BE2C (cell line): ENCODE measurements at regions not wholly inside any gene's neighbourhood (a gene's known extent, or its start where the extent isn't known, plus 50 kb on each side); places are given as distances from the start of the nearest gene placed in this dataset.
A peak's percentile ranks its signal among the peaks of the same experiment; 100 is the strongest.

ENCODE experiments used
- DNase-seq: peaks from one replicate; pipeline ENCODE4 v3.0.0-alpha.2; 2020
- H3K27me3 ChIP-seq: fragments of 250-450 bp; sonication (Bioruptor Pico); 2 replicates; pipeline ENCODE4 v1.5.1; 2020; ENCODE audit warnings: mild to moderate bottlenecking
- H3K36me3 ChIP-seq: fragments of 250-450 bp; sonication (Bioruptor Pico); 2 replicates; pipeline ENCODE4 v1.5.1; 2020; ENCODE audit warnings: mild to moderate bottlenecking
- H3K4me1 ChIP-seq: fragments of 250-450 bp; sonication (Bioruptor Pico); 2 replicates; pipeline ENCODE4 v1.5.1; 2020
- H3K4me3 ChIP-seq: 2 replicates; pipeline ENCODE4 v1.5.1; 2011; ENCODE audit warnings: low read depth, low read length
- H3K9me3 ChIP-seq: fragments of 250-450 bp; sonication (Bioruptor Pico); 2 replicates; pipeline ENCODE4 v1.5.1; 2020
- TF ChIP-seq, protein P1 (sequence below): IDR thresholded peaks from 2 replicates; pipeline ENCODE4 v1.5.1; 2012; ENCODE audit warnings: mild to moderate bottlenecking, low read depth, low read length

DNA sequence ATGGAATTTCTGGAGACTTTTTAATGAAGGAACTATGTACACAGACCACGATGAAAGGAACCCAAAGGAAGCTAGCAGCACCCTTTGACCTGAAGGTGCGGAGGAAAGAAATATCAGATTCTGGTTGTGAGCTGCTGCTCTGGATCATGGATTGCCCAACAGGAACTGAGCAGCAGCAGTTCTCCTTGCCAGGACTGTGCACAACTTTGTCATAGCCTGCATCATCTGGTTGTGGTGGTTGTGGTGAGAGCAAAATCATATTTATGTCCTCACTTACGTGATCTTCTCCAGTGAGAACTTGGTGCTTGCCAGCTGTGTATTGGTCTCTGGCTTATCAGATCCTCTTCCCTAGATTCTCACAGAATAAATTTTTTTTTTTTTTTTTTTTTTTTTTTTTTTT lies 70.7 kb upstream of the LPAR1 start:
- H3K4me1 ChIP-seq = no peaks in the 10 kb centered on the region
- DNase-seq = no peak
- H3K4me3 ChIP-seq = no peak overlapping the region
- no peaks in the 10 kb centered on the region for H3K27me3 ChIP-seq
- TF ChIP-seq, protein P1, sequence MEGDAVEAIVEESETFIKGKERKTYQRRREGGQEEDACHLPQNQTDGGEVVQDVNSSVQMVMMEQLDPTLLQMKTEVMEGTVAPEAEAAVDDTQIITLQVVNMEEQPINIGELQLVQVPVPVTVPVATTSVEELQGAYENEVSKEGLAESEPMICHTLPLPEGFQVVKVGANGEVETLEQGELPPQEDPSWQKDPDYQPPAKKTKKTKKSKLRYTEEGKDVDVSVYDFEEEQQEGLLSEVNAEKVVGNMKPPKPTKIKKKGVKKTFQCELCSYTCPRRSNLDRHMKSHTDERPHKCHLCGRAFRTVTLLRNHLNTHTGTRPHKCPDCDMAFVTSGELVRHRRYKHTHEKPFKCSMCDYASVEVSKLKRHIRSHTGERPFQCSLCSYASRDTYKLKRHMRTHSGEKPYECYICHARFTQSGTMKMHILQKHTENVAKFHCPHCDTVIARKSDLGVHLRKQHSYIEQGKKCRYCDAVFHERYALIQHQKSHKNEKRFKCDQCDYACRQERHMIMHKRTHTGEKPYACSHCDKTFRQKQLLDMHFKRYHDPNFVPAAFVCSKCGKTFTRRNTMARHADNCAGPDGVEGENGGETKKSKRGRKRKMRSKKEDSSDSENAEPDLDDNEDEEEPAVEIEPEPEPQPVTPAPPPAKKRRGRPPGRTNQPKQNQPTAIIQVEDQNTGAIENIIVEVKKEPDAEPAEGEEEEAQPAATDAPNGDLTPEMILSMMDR = no peak
- H3K9me3 ChIP-seq = no peaks in the 10 kb centered on the region
- H3K36me3 ChIP-seq = no peaks in the 10 kb centered on the region

DNA sequence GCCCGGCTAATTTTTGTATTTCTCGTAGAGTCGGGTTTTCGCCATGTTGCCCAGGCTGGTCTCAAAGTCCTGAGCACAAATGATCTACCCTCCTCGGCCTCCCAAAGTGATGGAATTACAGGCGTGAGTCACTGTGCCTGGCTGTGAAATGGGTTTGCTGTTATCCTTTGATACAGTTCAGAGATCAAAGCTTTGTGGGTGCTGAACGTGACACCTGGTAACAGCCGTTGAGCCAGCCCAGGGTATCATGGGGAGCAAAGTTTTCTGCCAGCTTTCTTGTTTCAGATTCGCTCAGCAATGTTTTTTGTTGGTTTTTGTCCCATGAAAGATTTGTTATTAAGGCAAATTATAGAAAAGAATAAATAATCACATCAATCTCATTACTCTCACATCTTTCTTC lies 68.9 kb upstream of the LPAR1 start:
- Histone ChIP-seq H3K27me3 (no peaks in the 10 kb centered on the region), H3K9me3 (no peaks in the 10 kb centered on the region), H3K36me3 (no peaks in the 10 kb centered on the region), H3K4me3 (no peak overlapping the region), H3K4me1 (no peaks in the 10 kb centered on the region)
- no peak for DNase-seq
- TF ChIP-seq, protein P1 = no peak

DNA sequence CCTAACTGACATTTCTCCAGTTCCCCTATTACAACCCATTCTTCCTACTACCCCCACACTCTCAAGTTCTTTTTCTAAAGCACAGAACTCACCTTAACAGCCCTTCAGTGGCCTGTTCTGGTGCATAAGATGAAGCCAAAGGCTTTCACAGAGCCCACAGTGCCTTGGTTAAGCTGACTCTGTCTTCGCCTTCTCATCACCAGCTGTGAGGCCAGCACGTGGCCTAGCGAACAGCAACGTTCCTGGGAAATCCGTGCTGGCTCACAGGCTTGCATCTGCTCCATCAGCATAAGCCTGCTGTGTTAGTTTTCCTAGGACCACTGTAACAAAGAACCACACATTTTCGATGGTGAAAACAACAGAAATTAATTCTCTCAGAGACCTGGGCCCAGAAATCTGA lies 67.9 kb upstream of the LPAR1 start:
- H3K36me3 ChIP-seq = no peaks in the 10 kb centered on the region
- no peaks in the 10 kb centered on the region for H3K27me3 ChIP-seq
- no peaks in the 10 kb centered on the region for H3K9me3 ChIP-seq
- no peak for DNase-seq
- no peaks in the 10 kb centered on the region for H3K4me1 ChIP-seq
- TF ChIP-seq, protein P1 = no peak
- H3K4me3 ChIP-seq = no peak overlapping the region

DNA sequence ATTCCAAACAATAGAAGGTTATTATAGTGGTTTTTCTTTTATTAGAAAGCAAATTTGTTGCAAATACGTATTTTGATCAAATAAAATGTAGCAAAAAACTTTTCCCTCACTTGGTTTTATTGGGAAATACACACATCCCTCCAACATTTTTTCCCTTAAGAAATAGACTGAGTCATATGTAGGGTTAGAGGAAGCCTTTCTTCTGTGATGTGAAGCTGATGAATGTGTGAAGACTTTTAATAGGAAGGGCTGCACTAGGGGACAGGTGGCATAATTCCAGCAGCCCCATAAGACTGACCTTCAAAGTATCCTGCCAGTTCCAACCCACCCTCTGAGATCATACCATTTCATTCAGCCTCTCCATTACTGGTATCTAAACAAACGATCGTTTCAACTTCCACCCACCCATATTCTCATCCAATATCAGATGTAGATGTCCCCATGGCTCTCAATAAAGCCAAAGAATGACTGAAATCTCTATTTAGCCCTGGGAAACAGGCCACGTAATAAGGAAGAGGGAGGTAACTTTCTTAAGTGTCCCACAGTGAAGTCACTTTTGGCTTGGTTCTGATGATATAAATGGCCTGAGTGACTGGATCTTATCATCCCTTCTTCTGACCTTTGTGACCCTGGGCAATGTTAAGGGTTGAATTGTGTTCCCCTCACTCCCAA lies 64.7 kb upstream of the LPAR1 start:
- TF ChIP-seq, protein P1 = no peak
- H3K9me3 ChIP-seq = no peaks in the 10 kb centered on the region
- H3K4me1 ChIP-seq = peaks cover 17% of the 10 kb centered on the region
- H3K36me3 ChIP-seq = no peaks in the 10 kb centered on the region
- H3K27me3 ChIP-seq = no peaks in the 10 kb centered on the region
- H3K4me3 ChIP-seq = no peak overlapping the region
- DNase-seq = no peak

DNA sequence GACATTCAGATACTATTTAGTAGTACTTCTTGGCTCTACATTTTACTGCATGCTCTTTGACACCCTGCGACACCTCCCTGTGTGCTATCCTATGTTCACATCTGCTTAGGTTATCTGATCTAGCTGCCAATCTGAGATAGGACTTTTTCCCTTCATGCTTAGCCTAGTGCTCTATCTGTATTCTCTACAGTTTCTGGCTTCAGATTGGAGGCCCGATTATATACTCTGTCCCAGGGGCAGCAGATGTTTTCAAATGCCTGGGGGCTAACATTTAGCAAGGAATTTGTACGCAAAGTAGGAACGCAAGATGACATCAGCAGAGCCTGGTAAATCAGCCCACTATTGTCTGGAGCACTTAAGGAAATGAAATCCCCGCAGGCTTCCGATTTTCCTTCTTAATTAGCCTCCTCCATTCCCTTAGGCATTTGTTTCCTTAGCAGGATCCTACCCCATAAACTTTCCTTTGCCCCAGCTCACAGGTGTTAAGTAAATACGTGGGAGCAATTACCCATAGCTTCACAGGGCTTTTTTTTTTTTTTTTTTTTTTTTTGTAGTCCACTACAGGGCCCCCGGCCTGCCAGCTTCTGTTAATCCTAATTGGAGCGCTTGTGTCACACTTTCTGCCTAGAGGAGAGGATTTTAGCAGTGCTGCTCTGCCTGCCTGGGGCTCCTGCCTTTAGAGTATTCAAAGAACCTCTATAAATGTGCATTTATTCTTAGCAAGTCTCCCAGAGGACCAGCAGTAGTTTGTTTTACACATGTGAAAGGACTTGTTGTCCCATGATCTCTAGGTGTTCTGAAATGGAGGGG lies 61.1 kb upstream of the LPAR1 start:
- peak; percentile 63 for DNase-seq
- Histone ChIP-seq H3K4me1 (peaks cover 20% of the 10 kb centered on the region), H3K4me3 (no peak overlapping the region), H3K27me3 (no peaks in the 10 kb centered on the region), H3K9me3 (no peaks in the 10 kb centered on the region), H3K36me3 (no peaks in the 10 kb centered on the region)
- TF ChIP-seq, protein P1 = no peak

DNA sequence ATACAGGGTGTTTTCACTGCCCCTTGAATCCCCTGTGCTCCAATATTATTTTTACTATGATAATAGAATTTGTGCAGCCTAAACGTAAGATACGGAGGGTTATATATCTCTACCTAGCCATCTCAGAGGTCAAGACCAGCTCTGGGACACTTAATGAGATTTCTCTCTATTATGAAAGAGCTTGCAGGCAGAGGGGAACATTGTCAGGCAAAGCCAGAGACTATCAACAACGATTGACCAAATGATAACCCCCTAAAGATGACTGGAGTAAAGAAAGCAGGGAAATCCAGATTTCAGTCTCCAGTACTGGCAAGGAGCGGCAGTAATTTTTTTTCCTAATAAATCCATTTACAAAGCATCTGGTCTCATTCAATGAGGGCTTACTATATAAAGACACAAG lies 59.8 kb upstream of the LPAR1 start:
- no peak for DNase-seq
- Histone ChIP-seq H3K9me3 (no peaks in the 10 kb centered on the region), H3K27me3 (no peaks in the 10 kb centered on the region), H3K36me3 (no peaks in the 10 kb centered on the region), H3K4me3 (no peak overlapping the region; the same call in 1 of the 2 replicates), H3K4me1 (peaks cover 20% of the 10 kb centered on the region)
- TF ChIP-seq, protein P1 = no peak
